Suprapubic skin (tissue), 4 donors: ENCODE measurements at regions not wholly inside any gene's neighbourhood (a gene's known extent, or its start where the extent isn't known, plus 50 kb on each side); places are given as distances from the start of the nearest gene placed in this dataset.

Experiments
- CTCF ChIP-seq, 2 donors: fragments of 200-600 bp in 1 of 2; fragments of 450-650 bp in 1 of 2; sonication (generic) in 1 of 2; IDR thresholded peaks; one replicate each; pipeline ENCODE4 v1.5.1; 2016 to 2019; ENCODE audit warnings: antibody characterized with exemption in 2 of 2, mild to moderate bottlenecking in 1 of 2, moderate library complexity in 1 of 2
- EP300 ChIP-seq: sonication (generic); formaldehyde crosslinking; IDR thresholded peaks from one replicate; pipeline ENCODE4 v1.6.1; 2017; ENCODE audit warnings: antibody characterized with exemption
- POLR2A ChIP-seq, 2 donors: fragments of 450-650 bp; IDR thresholded peaks; one replicate each; pipeline ENCODE4 v1.6.1; 2017; ENCODE audit warnings: antibody characterized with exemption in 2 of 2, mild to moderate bottlenecking in 2 of 2, moderate library complexity in 2 of 2
- POLR2AphosphoS5 ChIP-seq, 3 donors: sonication (generic); formaldehyde crosslinking; IDR thresholded peaks; one replicate each; pipeline ENCODE4 v1.6.1; 2017; ENCODE audit warnings: antibody characterized with exemption in 3 of 3

GRCh38 chr11:81825346-81825745 is 908.3 kb downstream of the FAM181B start:
- TF ChIP-seq CTCF (IDR thresholded peaks at IDR 0.05) (no peak), POLR2A (IDR thresholded peaks at IDR 0.05) (no peak), EP300 (no peak), POLR2AphosphoS5 (IDR thresholded peaks at IDR 0.05) (no peak)
